Kidney (tissue), 13 donors: ENCODE measurements at regions not wholly inside any gene's neighbourhood (a gene's known extent, or its start where the extent isn't known, plus 50 kb on each side); places are given as distances from the start of the nearest gene placed in this dataset.
"Not testable (repeated sequence)": the region's sequence is repeated elsewhere in the genome, so short reads cannot be mapped to it uniquely, and the experiment has no call there.

Experiments used
- DNase-seq, 5 donors: peaks; one replicate each; pipeline ENCODE4 v3.0.0-alpha.2; 2013 to 2020
- FAIRE-seq: peaks from 2 replicates; lab custom pipeline; 2012; peaks lifted over from hg19 to GRCh38; lab: Jason Lieb, UNC
- H3K27ac ChIP-seq, 2 donors: one replicate each; pipeline ENCODE4 v1.7.0; 2013; ENCODE audit warnings: low read depth in 2 of 2, low read length in 2 of 2, inconsistent platforms in 1 of 2
- H3K27me3 ChIP-seq: one replicate; pipeline ENCODE4 v1.7.1; 2013; ENCODE audit warnings: low read length, inconsistent platforms; ENCODE audit not compliant: control insufficient read depth, insufficient read depth
- H3K36me3 ChIP-seq, 3 donors: one replicate each; pipeline versions ENCODE4 v1.7.0 to v1.7.1; 2013; ENCODE audit warnings: low read length in 3 of 3, control low read depth in 1 of 3, inconsistent platforms in 1 of 3; ENCODE audit not compliant: insufficient read depth in 3 of 3, control insufficient read depth in 2 of 3
- H3K4me1 ChIP-seq, 3 donors: one replicate each; pipeline versions ENCODE4 v1.7.0 to v1.7.1; 2013; ENCODE audit warnings: low read length in 3 of 3, inconsistent platforms in 1 of 3, low read depth in 1 of 3; ENCODE audit not compliant: control insufficient read depth in 2 of 3, insufficient read depth in 2 of 3
- H3K4me3 ChIP-seq, 3 donors: one replicate each; pipeline versions ENCODE4 v1.7.0 to v1.8.1; 2013; ENCODE audit warnings: low read length in 3 of 3, control low read depth in 1 of 3, inconsistent platforms in 1 of 3
- H3K9ac ChIP-seq, 3 donors: one replicate each; pipeline versions ENCODE4 v1.7.0 to v1.7.1; 2013; ENCODE audit warnings: low read length in 3 of 3, control low read depth in 1 of 3, inconsistent platforms in 1 of 3
- H3K9me3 ChIP-seq, 3 donors: one replicate each; pipeline versions ENCODE4 v1.7.0 to v1.7.1; 2013; ENCODE audit warnings: low read length in 3 of 3, control low read depth in 1 of 3, inconsistent platforms in 1 of 3; ENCODE audit not compliant: control insufficient read depth in 2 of 3, insufficient read depth in 1 of 3
- intact Hi-C: fragments of 100-400 bp; cut with DNase I; formaldehyde crosslinking; loops from one replicate; pipeline ENCODE4 v1.11.1; 2022
- TF ChIP-seq, protein P1 (sequence below): IDR thresholded peaks from 3 replicates; pipeline ENCODE4 v1.5.1; 2012; ENCODE audit warnings: mild to moderate bottlenecking, moderate library complexity, borderline replicate concordance; ENCODE audit not compliant: insufficient read depth; ENCODE audit errors: extremely low read depth
- donor health status: control.
- donor health status: control.
- donor health status: control.
- donor health status: control.
- donor health status: control.
- donor health status: DM: yes; HTN: yes; CAD: no.
- donor health status: Normal renal cell carcinoma (clear cell type).

DNA sequence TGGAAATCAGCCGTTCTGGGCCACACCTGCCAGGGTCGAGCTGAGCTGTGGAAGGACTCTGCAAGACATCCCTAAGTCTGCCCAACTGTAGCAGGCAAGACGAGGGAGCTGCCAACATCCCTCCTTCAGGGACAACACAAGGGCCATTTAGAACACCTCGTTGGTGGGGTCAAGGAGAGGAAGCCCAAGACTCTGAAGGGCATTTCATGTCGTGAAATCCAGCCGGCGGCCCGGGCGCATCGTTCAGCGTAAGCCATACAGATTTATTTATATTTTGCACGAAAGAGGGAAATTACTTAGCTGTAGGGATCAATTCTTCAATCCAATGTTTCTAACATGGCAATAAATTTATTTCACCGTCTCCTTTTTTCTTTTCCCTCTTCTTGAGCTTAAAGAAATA is 101.7 kb upstream of the ZC3H12A start:
- DNase-seq (no peak), FAIRE-seq (no peak)
- intact Hi-C loops, result no loop called here
- H3K9ac ChIP-seq, result no peak overlapping the region
- H3K27me3 ChIP-seq, result no peaks in the 10 kb centered on the region
- H3K36me3 ChIP-seq, result no peaks in the 10 kb centered on the region
- H3K9me3 ChIP-seq, result no peaks in the 10 kb centered on the region
- no peaks in the 10 kb centered on the region for H3K4me1 ChIP-seq
- H3K4me3 ChIP-seq, result no peak overlapping the region
- H3K27ac ChIP-seq, result no peak overlapping the region
- TF ChIP-seq, protein P1, sequence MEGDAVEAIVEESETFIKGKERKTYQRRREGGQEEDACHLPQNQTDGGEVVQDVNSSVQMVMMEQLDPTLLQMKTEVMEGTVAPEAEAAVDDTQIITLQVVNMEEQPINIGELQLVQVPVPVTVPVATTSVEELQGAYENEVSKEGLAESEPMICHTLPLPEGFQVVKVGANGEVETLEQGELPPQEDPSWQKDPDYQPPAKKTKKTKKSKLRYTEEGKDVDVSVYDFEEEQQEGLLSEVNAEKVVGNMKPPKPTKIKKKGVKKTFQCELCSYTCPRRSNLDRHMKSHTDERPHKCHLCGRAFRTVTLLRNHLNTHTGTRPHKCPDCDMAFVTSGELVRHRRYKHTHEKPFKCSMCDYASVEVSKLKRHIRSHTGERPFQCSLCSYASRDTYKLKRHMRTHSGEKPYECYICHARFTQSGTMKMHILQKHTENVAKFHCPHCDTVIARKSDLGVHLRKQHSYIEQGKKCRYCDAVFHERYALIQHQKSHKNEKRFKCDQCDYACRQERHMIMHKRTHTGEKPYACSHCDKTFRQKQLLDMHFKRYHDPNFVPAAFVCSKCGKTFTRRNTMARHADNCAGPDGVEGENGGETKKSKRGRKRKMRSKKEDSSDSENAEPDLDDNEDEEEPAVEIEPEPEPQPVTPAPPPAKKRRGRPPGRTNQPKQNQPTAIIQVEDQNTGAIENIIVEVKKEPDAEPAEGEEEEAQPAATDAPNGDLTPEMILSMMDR, result no peak

DNA sequence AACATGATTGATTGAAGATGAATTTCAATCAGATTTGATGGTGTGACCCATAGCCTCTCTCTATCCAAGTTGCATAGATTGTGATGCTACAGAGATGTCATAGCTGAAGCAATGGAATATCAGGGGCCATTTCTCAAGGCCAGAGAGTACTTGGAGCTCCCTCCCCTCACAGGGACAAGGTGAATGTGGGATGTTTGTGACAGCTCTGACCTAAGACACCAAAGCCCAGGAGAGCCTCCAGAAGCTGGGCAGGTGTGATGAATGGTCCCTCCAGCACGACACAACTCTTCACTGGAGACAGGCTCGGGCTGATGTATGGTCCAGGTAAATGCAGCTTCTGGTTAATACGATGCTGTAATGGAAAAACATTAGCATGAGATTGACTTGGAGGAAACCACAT is 101.0 kb upstream of the ZC3H12A start:
- no peaks in the 10 kb centered on the region for H3K4me1 ChIP-seq
- H3K4me3 ChIP-seq, result no peak overlapping the region
- intact Hi-C loops, result no loop called here
- no peaks in the 10 kb centered on the region for H3K36me3 ChIP-seq
- FAIRE-seq, result no peak
- TF ChIP-seq, protein P1, result no peak
- H3K27me3 ChIP-seq, result no peaks in the 10 kb centered on the region
- no peak overlapping the region for H3K9ac ChIP-seq
- DNase-seq, result no peak
- no peak overlapping the region for H3K27ac ChIP-seq
- no peaks in the 10 kb centered on the region for H3K9me3 ChIP-seq

DNA sequence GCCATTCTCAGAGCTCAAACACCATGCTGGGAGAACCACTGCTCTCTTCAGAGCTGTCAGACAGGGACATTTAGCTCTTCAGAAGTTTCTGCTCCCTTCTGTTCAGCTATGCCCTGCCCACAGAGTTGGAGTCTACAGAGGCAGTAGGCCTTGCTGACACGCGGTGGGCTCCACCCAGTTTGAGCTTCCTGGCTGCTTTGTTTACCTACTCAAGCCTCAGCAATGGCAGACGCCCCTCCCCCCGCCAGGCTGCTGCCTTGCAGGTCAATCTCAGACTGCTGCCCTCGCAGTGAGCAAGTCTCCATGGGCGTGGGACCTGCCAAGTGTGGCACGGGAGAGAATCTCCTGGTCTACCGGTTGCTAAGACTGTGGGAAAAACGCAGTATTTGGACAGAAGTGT is 93.8 kb upstream of the ZC3H12A start:
- H3K4me3 ChIP-seq, H3K9ac ChIP-seq, H3K4me1 ChIP-seq, H3K27ac ChIP-seq, intact Hi-C loops, H3K9me3 ChIP-seq, DNase-seq, FAIRE-seq, H3K36me3 ChIP-seq, H3K27me3 ChIP-seq: not testable (repeated sequence)

DNA sequence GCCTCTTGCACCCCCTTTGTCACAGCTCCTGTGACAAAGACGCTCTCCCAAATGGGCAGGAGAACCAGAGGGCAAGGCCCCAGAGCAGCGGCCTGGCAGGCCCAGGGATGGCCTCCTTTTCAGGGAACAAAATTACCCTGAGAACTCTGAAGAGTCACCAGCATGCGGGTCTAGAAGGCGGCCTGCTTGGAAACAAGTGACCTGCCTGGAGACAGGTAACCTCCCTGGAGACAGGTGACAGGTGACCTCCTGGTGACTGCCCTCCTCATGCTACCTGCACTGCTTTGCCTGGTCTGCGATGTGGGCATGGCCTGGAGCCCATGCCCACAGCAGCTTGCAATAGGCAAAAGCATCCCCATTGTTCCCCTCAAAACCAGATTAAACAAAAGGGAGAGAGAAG is 86.5 kb upstream of the ZC3H12A start:
- FAIRE-seq (no peak), DNase-seq (no peak)
- TF ChIP-seq, protein P1, result no peak
- Histone ChIP-seq H3K9me3 (no peaks in the 10 kb centered on the region), H3K4me3 (no peak overlapping the region), H3K4me1 (no peaks in the 10 kb centered on the region), H3K36me3 (no peaks in the 10 kb centered on the region), H3K9ac (no peak overlapping the region), H3K27me3 (no peaks in the 10 kb centered on the region), H3K27ac (no peak overlapping the region)
- intact Hi-C loops, result no loop called here
